ENCODE measurements at regions not wholly inside any gene's neighbourhood (a gene's known extent, or its start where the extent isn't known, plus 50 kb on each side); places are given as distances from the start of the nearest gene placed in this dataset.
"Not testable (repeated sequence)": the region's sequence is repeated elsewhere in the genome, so short reads cannot be mapped to it uniquely, and the experiment has no call there.

- no peak for DNase-seq
Observed at GRCh38 chr17:6254036-6254435, 180.9 kb downstream of the AIPL1 start.

- not testable (repeated sequence) for DNase-seq
Observed at GRCh38 chr17:6251640-6252039, 181.5 kb downstream of the WSCD1 start.

- DNase-seq = no peak
Observed at GRCh38 chr17:6249732-6250131, 179.6 kb downstream of the WSCD1 start.

- DNase-seq = no peak
Observed at GRCh38 chr17:6248061-6248460, 177.9 kb downstream of the WSCD1 start.

GRCh38 chr17:6245301-6246177, 175.4 kb downstream of the WSCD1 start:
- DNase-seq = no peak

GRCh38 chr17:6244796-6245195, 174.6 kb downstream of the WSCD1 start:
- DNase-seq = no peak

- DNase-seq = no peak
Observed at GRCh38 chr17:6244253-6244652, 174.1 kb downstream of the WSCD1 start.

GRCh38 chr17:6243186-6243585, 173.0 kb downstream of the WSCD1 start:
- no peak for DNase-seq

GRCh38 chr17:6241996-6242395, 171.8 kb downstream of the WSCD1 start:
- no peak for DNase-seq

GRCh38 chr17:6241381-6241780, 171.2 kb downstream of the WSCD1 start:
- no peak for DNase-seq

GRCh38 chr17:6240601-6241000, 170.4 kb downstream of the WSCD1 start:
- no peak for DNase-seq

GRCh38 chr17:6240001-6240400, 169.8 kb downstream of the WSCD1 start:
- no peak for DNase-seq

GRCh38 chr17:6239241-6239798, 169.1 kb downstream of the WSCD1 start:
- DNase-seq = no peak

- no peak for DNase-seq
Observed at GRCh38 chr17:6233856-6234255, 163.7 kb downstream of the WSCD1 start.

- DNase-seq = no peak
Observed at GRCh38 chr17:6233339-6233738, 163.2 kb downstream of the WSCD1 start.

GRCh38 chr17:6232732-6233101, 162.5 kb downstream of the WSCD1 start:
- no peak for DNase-seq

GRCh38 chr17:6231886-6232731, 161.9 kb downstream of the WSCD1 start:
- DNase-seq = no peak

- no peak for DNase-seq
Observed at GRCh38 chr17:6231465-6231864, 161.3 kb downstream of the WSCD1 start.

GRCh38 chr17:6218333-6218732, 148.2 kb downstream of the WSCD1 start:
- DNase-seq = no peak

- DNase-seq = no peak
Observed at GRCh38 chr17:6215071-6216035, 145.2 kb downstream of the WSCD1 start.

- DNase-seq = no peak
Observed at GRCh38 chr17:6213859-6214258, 143.7 kb downstream of the WSCD1 start.

- no peak for DNase-seq
Observed at GRCh38 chr17:6212766-6213165, 142.6 kb downstream of the WSCD1 start.
